ENCODE measurements at regions not wholly inside any gene's neighbourhood (a gene's known extent, or its start where the extent isn't known, plus 50 kb on each side); places are given as distances from the start of the nearest gene placed in this dataset.

- TF ChIP-seq GATA3 (IDR thresholded peaks at IDR 0.05; ENCODE audit: borderline replicate concordance) (no peak), HOXA7 (CRISPR knock-in tag; IDR thresholded peaks at IDR 0.05) (no peak), KDM5A (IDR thresholded peaks at IDR 0.05) (no peak), POLR2A (IDR thresholded peaks at IDR 0.05; ENCODE audit: low read length) (no peak), BHLHE40 (IDR thresholded peaks at IDR 0.05; ENCODE audit: low read depth, low read length) (no peak), MAZ (IDR thresholded peaks at IDR 0.05; ENCODE audit: borderline replicate concordance, low read depth, low read length) (no peak), USF2 (IDR thresholded peaks at IDR 0.05) (no peak), EP300 (IDR thresholded peaks at IDR 0.05) (no peak)
- TF ChIP-seq, protein P1, sequence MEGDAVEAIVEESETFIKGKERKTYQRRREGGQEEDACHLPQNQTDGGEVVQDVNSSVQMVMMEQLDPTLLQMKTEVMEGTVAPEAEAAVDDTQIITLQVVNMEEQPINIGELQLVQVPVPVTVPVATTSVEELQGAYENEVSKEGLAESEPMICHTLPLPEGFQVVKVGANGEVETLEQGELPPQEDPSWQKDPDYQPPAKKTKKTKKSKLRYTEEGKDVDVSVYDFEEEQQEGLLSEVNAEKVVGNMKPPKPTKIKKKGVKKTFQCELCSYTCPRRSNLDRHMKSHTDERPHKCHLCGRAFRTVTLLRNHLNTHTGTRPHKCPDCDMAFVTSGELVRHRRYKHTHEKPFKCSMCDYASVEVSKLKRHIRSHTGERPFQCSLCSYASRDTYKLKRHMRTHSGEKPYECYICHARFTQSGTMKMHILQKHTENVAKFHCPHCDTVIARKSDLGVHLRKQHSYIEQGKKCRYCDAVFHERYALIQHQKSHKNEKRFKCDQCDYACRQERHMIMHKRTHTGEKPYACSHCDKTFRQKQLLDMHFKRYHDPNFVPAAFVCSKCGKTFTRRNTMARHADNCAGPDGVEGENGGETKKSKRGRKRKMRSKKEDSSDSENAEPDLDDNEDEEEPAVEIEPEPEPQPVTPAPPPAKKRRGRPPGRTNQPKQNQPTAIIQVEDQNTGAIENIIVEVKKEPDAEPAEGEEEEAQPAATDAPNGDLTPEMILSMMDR (IDR thresholded peaks at IDR 0.05) = no peak
- TF ChIP-seq, protein P2, sequence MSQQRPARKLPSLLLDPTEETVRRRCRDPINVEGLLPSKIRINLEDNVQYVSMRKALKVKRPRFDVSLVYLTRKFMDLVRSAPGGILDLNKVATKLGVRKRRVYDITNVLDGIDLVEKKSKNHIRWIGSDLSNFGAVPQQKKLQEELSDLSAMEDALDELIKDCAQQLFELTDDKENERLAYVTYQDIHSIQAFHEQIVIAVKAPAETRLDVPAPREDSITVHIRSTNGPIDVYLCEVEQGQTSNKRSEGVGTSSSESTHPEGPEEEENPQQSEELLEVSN (IDR thresholded peaks at IDR 0.05; ENCODE audit: borderline replicate concordance, low read depth) = no peak
- TF ChIP-seq, protein P3, sequence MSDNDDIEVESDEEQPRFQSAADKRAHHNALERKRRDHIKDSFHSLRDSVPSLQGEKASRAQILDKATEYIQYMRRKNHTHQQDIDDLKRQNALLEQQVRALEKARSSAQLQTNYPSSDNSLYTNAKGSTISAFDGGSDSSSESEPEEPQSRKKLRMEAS (IDR thresholded peaks at IDR 0.05) = no peak
Observed at GRCh38 chr15:36136049-36136448, 443.4 kb upstream of the CDIN1 start.
